HG03064 (cell line): ENCODE measurements at regions not wholly inside any gene's neighbourhood (a gene's known extent, or its start where the extent isn't known, plus 50 kb on each side); places are given as distances from the start of the nearest gene placed in this dataset.

Experiments used
- ATAC-seq: cut with Tn5 transposase; IDR thresholded peaks from one replicate; pipeline ENCODE4 v1.9.1; 2021; ENCODE audit warnings: low read depth; ENCODE audit not compliant: unreplicated experiment

GRCh38 chr6:9627916-9628315 lies 787.0 kb downstream of the TFAP2A start:
- no peak for ATAC-seq

- no peak for ATAC-seq
These were observed 790.9 kb downstream of the TFAP2A start for GRCh38 chr6:9623985-9624384.

DNA sequence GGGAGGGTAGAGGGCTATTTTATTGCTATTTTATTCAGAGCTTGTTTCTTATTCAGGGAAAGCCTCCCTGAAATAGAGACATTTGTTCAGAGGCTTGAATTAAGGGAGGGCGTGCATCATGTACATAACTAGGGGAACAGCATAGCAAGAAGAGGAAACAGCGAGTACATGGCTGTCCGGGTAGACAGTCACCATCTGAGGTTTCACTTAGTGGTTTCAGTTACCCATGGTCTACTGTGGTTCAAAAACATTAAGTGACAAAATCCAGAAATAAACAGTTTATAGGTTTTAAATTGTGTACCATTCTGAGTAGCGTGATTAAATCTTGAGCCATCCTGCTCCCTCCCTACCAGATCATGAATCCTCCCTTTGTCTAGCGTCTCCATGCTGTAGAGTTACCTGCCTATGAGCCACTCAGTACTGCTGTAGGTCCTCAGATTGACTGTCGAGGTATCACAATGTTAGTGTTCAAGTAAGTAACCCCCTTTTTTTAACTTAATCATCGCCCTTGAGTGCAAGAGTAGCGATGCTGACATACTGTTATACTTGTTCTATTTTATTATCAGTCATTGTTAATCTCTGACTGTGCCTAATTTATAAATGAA lies 791.5 kb downstream of the TFAP2A start:
- no peak for ATAC-seq

DNA sequence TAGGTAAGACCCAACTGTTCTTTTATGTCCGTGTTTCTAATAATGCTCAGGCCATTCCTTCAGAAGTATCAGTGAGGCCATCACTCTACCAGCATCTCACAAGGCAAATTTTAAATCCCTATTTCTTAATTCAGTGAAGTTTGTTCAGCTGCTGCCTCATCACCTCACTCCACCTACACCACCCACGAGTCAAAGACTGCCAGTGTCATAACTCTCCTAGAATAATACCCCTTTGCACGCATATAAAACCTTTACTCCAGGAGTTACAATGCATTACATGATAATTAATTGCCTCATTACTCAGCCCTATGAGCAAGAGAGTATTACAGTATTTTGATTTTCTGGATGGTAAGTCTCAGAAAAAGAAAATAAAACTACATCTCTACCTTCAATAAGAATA lies 793.6 kb downstream of the TFAP2A start:
- no peak for ATAC-seq

GRCh38 chr6:9620687-9621086 lies 794.2 kb downstream of the TFAP2A start:
- no peak for ATAC-seq

- no peak for ATAC-seq
These were observed 794.6 kb downstream of the TFAP2A start for GRCh38 chr6:9620263-9620662.

DNA sequence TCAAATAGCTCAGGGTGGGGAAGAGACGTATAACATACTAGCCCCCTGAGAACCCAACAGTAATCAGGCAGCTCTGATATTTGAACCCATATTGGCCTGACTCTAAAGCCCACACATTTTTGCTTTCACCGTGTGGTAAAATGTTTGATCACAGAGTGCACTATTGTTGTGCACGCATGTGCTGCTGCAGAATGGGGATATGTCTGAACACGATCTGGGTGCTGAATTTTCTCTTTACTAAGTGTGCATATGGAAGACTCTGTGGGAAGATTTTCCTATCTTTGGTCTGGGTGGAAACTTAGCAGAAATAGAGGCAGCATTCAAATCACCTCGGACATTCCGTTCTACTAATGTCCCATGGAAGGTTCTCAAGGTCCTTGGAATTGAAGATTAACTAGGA lies 800.1 kb downstream of the TFAP2A start:
- no peak for ATAC-seq

GRCh38 chr6:9612489-9612888 lies 802.4 kb downstream of the TFAP2A start:
- no peak for ATAC-seq

- no peak for ATAC-seq
These were observed 804.1 kb downstream of the TFAP2A start for GRCh38 chr6:9610620-9611415.

GRCh38 chr6:9606435-9607134 lies 808.3 kb downstream of the TFAP2A start:
- no peak for ATAC-seq

DNA sequence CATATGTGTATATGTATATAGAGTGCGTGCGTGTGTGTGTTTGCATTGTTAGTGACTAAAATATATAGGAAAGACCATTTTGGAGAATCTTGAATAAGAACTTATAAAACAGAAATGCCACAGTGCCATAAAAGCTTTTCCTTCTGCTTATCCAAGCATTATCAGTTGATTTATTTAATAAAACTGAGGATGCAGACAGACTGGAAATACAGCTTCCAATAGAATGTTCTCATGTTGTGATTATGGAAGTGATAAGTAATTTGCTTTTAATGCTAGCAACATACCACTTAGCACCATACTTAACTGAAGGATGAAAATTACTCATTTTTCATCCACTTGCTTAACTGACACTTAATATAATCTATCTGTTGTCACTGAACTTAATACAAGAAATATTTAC lies 820.1 kb downstream of the TFAP2A start:
- no peak for ATAC-seq

DNA sequence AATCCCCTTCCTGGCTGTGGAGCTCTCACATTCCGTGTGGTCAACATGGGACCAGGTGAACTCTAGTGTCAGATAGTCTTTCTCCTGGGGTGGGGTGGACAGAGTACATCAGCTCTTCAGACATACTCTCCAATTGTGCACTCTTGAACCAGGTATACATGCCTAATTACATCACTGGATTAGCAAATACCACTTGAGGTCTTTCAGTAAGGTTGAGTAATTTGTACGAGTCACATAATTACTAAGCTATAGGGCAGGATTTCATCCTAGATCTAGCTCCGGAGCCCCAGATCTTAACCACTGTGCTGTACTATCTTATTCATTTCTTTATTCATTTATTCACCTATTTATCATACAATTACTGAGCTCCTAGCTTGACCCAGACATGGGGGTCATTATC lies 821.3 kb downstream of the TFAP2A start:
- no peak for ATAC-seq

GRCh38 chr6:9583753-9584352 lies 831.0 kb downstream of the TFAP2A start:
- no peak for ATAC-seq

GRCh38 chr6:9581155-9581554 lies 833.7 kb downstream of the TFAP2A start:
- ATAC-seq, result no peak

DNA sequence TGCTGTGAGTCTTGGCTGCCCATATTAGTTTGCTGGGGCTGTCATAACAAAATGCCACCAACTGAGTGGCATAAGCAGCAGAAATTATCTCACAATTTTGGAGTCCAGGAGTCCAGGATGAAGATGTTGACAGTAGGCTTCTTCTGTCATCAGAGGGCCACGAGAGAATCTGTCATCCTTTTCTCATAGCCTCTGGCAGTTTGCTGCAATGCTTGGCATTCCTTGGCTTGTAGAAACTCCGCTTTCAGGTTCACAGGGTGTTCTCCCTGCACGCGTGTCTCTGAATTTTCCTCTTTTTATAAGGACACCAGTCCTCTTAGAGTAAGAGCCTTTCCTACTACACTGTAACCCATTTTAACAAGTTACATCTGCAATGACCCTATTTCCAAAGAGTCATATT lies 838.4 kb downstream of the TFAP2A start:
- ATAC-seq, result no peak

- ATAC-seq, result no peak
These were observed 848.8 kb downstream of the TFAP2A start for GRCh38 chr6:9566096-9566495.

DNA sequence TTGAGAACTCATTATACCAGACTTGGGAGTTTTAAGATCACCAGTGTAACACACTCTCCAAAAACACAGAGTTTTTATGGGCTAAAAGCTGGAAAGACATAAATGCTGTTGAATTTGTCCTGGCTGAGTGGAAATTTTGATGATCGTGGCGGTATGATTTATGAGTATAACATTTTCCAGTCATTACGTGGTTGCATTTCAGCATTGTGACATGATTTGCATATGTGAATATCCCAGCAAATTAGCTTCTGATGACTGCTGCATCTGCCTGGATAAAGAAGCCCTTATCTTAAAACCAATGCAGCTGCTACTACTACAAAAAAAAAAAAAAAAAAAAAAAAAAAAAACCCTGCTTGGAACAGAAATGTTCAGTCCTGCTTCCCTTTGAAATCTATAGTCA lies 850.9 kb downstream of the TFAP2A start:
- ATAC-seq, result no peak

- no peak for ATAC-seq
These were observed 851.3 kb downstream of the TFAP2A start for GRCh38 chr6:9563568-9563967.

DNA sequence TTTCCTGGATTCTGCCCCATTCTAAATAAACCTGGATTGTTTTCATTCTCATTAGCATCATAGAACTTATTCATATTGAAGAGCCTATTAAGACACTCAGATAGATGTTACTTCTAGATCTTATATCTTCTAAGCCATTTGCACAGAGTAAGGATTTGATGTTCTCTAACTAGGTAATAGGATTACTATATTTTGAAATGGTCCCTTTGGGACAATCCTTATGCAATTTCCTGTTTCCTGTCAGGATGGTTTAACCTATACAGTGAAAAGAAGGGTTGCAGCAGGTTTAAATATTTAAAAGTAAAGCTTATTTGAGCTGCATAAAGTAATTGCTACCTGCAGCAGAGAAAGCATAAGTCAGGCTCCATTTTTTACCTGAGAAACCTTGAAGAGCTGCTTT lies 860.1 kb downstream of the TFAP2A start:
- no peak for ATAC-seq

GRCh38 chr6:9554323-9554722 lies 860.6 kb downstream of the TFAP2A start:
- no peak for ATAC-seq

- no peak for ATAC-seq
These were observed 861.9 kb downstream of the TFAP2A start for GRCh38 chr6:9553002-9553401.
